Smooth muscle cell (in vitro differentiated cells): ENCODE measurements at regions not wholly inside any gene's neighbourhood (a gene's known extent, or its start where the extent isn't known, plus 50 kb on each side); places are given as distances from the start of the nearest gene placed in this dataset.

ENCODE experiments used
- DNase-seq: peaks from one replicate; lab custom pipeline; 2025; ENCODE audit not compliant: unreplicated experiment; lab: John Stamatoyannopoulos, UW
- H2AFZ ChIP-seq: fragments of 200-600 bp; sonication (generic); 2 replicates; pipeline ENCODE4 v1.6.0; 2016; ENCODE audit warnings: antibody characterized with exemption, low read depth, mild to moderate bottlenecking
- H3F3A ChIP-seq: fragments of 200-600 bp; sonication (generic); 2 replicates; pipeline ENCODE4 v1.6.0; 2017; ENCODE audit warnings: antibody characterized with exemption, low read depth
- H3K27ac ChIP-seq: fragments of 200-600 bp; sonication (generic); 2 replicates; pipeline ENCODE4 v1.5.1; 2016; ENCODE audit warnings: low read depth, mild to moderate bottlenecking
- H3K27me3 ChIP-seq: fragments of 200-600 bp; sonication (generic); 2 replicates; pipeline ENCODE4 v1.6.1; 2016; ENCODE audit warnings: low read depth, mild to moderate bottlenecking
- H3K36me3 ChIP-seq: fragments of 200-600 bp; sonication (generic); 2 replicates; pipeline ENCODE4 v1.5.1; 2016; ENCODE audit warnings: low read depth
- H3K4me1 ChIP-seq: fragments of 200-600 bp; sonication (generic); 2 replicates; pipeline ENCODE4 v1.5.1; 2016; ENCODE audit warnings: low read depth
- H3K4me2 ChIP-seq: fragments of 200-600 bp; sonication (generic); 2 replicates; pipeline ENCODE4 v1.6.0; 2016; ENCODE audit warnings: mild to moderate bottlenecking
- H3K4me3 ChIP-seq: fragments of 200-600 bp; sonication (generic); 2 replicates; pipeline ENCODE4 v1.5.1; 2016; ENCODE audit warnings: mild to moderate bottlenecking
- H3K79me2 ChIP-seq: fragments of 200-600 bp; sonication (generic); 2 replicates; pipeline ENCODE4 v1.6.0; 2016; ENCODE audit warnings: low read depth, mild to moderate bottlenecking
- H3K9ac ChIP-seq: fragments of 200-600 bp; sonication (generic); 2 replicates; pipeline ENCODE4 v1.6.0; 2016; ENCODE audit warnings: low read depth
- H3K9me3 ChIP-seq: fragments of 200-600 bp; sonication (generic); replicated peaks from 2 replicates; pipeline ENCODE4 v1.5.1; 2016; ENCODE audit warnings: low read depth
- H4K20me1 ChIP-seq: fragments of 200-600 bp; sonication (generic); 2 replicates; pipeline ENCODE4 v1.6.0; 2016; ENCODE audit warnings: low read depth
- WGBS: methylation state at CpG from one replicate; pipeline ENCODE4 v1.1.7; 2016; ENCODE audit warnings: low lambda C conversion rate; 5-methylcytosine and 5-hydroxymethylcytosine counted together
- TF ChIP-seq, protein P1 (sequence below): fragments of 200-600 bp; sonication (generic); IDR thresholded peaks from 2 replicates; pipeline ENCODE4 v1.5.1; 2017; ENCODE audit warnings: borderline replicate concordance, mild to moderate bottlenecking, antibody characterized with exemption; ENCODE audit not compliant: insufficient read depth, poor library complexity, severe bottlenecking

DNA sequence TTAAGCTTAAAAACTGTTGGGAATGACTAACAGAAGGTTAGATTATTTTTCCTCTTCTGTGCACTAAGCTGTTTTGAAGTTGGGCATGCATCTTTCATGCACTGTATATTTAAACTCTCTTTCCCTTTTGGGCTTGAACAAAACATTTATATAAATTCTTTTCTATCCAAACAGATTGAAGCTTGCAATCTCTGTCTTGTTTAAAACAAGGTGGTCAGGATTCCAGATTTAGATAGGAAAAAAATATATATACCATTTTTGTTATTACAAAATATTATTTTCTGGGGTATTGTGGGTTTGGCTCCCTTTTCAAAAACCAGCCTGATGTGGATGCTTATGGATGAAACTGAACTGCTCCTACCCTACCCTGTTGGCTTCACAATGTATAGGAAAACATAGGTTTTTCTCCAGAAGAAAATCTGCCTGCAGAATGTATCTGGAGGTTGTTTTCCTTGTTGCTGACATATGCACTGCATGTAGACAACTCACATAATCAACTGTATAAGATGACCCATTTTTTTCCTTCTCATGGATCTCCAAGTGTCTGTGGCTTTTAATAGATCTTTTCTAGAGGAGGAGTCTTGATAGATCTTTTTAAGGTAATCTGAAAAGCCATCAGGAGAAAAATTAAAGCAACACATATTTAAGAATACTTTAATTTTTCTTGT, 146.3 kb downstream of the PRL start:
- Histone ChIP-seq H2AFZ (peak overlapping the region; percentile 34), H3K9me3 (no peaks in the 10 kb centered on the region), H3K4me3 (peak overlapping the region; percentile 2), H3K4me1 (peaks cover 51% of the 10 kb centered on the region), H3F3A (peaks cover 25% of the 10 kb centered on the region), H3K27ac (peak overlapping the region; percentile 91), H3K9ac (no peak overlapping the region), H3K4me2 (peak overlapping the region; percentile 79), H4K20me1 (no peaks in the 10 kb centered on the region), H3K36me3 (no peaks in the 10 kb centered on the region), H3K27me3 (no peaks in the 10 kb centered on the region), H3K79me2 (no peaks in the 10 kb centered on the region)
- DNase-seq = no peak
- TF ChIP-seq, protein P1, sequence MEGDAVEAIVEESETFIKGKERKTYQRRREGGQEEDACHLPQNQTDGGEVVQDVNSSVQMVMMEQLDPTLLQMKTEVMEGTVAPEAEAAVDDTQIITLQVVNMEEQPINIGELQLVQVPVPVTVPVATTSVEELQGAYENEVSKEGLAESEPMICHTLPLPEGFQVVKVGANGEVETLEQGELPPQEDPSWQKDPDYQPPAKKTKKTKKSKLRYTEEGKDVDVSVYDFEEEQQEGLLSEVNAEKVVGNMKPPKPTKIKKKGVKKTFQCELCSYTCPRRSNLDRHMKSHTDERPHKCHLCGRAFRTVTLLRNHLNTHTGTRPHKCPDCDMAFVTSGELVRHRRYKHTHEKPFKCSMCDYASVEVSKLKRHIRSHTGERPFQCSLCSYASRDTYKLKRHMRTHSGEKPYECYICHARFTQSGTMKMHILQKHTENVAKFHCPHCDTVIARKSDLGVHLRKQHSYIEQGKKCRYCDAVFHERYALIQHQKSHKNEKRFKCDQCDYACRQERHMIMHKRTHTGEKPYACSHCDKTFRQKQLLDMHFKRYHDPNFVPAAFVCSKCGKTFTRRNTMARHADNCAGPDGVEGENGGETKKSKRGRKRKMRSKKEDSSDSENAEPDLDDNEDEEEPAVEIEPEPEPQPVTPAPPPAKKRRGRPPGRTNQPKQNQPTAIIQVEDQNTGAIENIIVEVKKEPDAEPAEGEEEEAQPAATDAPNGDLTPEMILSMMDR = no peak

DNA sequence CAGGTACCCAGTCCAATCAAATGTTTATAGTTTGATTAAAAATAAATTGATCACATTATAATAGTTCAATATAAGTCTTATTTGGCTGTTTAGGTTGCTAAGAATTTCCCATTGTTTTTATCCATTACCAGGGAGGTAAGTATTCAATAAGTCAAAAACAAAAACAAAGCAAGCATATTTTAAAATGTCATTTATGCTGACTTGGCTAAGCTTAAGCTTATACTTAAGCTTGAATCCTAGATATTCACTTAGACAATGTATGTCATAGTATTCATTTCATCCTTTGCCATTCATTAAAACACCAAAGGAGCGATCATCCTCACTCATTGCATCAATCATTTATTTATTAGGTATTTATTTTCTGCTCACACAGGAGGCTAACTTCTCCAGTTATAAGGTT, 144.9 kb downstream of the PRL start:
- peaks cover 43% of the 10 kb centered on the region for H3K4me1 ChIP-seq
- H3K9ac ChIP-seq = no peak overlapping the region
- H3K27ac ChIP-seq = peak overlapping the region; percentile 91
- no peaks in the 10 kb centered on the region for H3K27me3 ChIP-seq
- H3K9me3 ChIP-seq = no peaks in the 10 kb centered on the region
- DNase-seq = no peak
- H3K36me3 ChIP-seq = no peaks in the 10 kb centered on the region
- TF ChIP-seq, protein P1 = no peak
- 97% methylated on average over 1 of the region's 1 CpG for WGBS
- H3F3A ChIP-seq = peaks cover 18% of the 10 kb centered on the region
- no peaks in the 10 kb centered on the region for H4K20me1 ChIP-seq
- no peak overlapping the region for H3K4me2 ChIP-seq
- no peak overlapping the region for H2AFZ ChIP-seq
- no peak overlapping the region for H3K4me3 ChIP-seq
- no peaks in the 10 kb centered on the region for H3K79me2 ChIP-seq

DNA sequence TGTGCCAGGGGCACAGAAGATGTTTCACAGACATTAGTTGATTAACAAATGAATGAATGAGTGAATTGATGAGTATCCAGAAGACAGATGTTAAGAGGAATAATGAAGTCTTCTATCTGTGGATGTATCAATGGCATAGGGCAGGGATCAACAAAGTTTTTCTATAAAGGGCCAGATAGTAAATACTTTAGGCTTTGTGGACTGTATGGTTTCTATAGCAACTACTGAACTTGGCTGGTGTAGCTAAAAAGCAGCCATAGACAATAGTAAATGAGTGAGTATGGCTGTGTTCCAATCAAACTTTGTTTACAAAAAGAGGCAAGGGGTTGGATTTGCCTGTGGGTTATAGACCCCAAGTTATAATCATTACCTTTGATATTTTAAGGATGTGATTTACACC, 144.0 kb downstream of the PRL start:
- H3K4me1 ChIP-seq = peaks cover 33% of the 10 kb centered on the region
- TF ChIP-seq, protein P1 = no peak
- no peak overlapping the region for H3K4me2 ChIP-seq
- no peak for DNase-seq
- no peak overlapping the region for H3K9ac ChIP-seq
- no peak overlapping the region for H3K27ac ChIP-seq
- no peak overlapping the region for H3K4me3 ChIP-seq
- H2AFZ ChIP-seq = no peak overlapping the region
- no peaks in the 10 kb centered on the region for H3K27me3 ChIP-seq
- H3K36me3 ChIP-seq = no peaks in the 10 kb centered on the region
- H3F3A ChIP-seq = peaks cover 10% of the 10 kb centered on the region
- no peaks in the 10 kb centered on the region for H4K20me1 ChIP-seq
- H3K79me2 ChIP-seq = no peaks in the 10 kb centered on the region
- H3K9me3 ChIP-seq = no peaks in the 10 kb centered on the region
